ENCODE measurements at regions not wholly inside any gene's neighbourhood (a gene's known extent, or its start where the extent isn't known, plus 50 kb on each side); places are given as distances from the start of the nearest gene placed in this dataset.

GRCh38 chr4:110886856-110887255 is 264.0 kb upstream of the PITX2 start:
- no peak for DNase-seq (ENCODE audit: low read depth)

GRCh38 chr4:110897784-110898183 is 274.9 kb upstream of the PITX2 start:
- no peak for DNase-seq (ENCODE audit: low read depth)

- no peak for DNase-seq (ENCODE audit: low read depth)
Observed at GRCh38 chr4:110898290-110898689, 275.4 kb upstream of the PITX2 start.

GRCh38 chr4:110900213-110900769 is 277.4 kb upstream of the PITX2 start:
- DNase-seq (ENCODE audit: low read depth) = peak; percentile 19

- DNase-seq (ENCODE audit: low read depth) = no peak
Observed at GRCh38 chr4:110902500-110902899, 279.6 kb upstream of the PITX2 start.

GRCh38 chr4:110904435-110905065 is 281.7 kb upstream of the PITX2 start:
- DNase-seq (ENCODE audit: low read depth) = no peak

- DNase-seq (ENCODE audit: low read depth) = no peak
Observed at GRCh38 chr4:110905367-110905766, 282.5 kb upstream of the PITX2 start.

GRCh38 chr4:110907801-110908313 is 285.0 kb upstream of the PITX2 start:
- DNase-seq (ENCODE audit: low read depth) = no peak

GRCh38 chr4:110914791-110915190 is 291.9 kb upstream of the PITX2 start:
- no peak for DNase-seq (ENCODE audit: low read depth)

- no peak for DNase-seq (ENCODE audit: low read depth)
Observed at GRCh38 chr4:110915301-110915700, 292.4 kb upstream of the PITX2 start.

GRCh38 chr4:110916505-110916904 is 293.6 kb upstream of the PITX2 start:
- no peak for DNase-seq (ENCODE audit: low read depth)

GRCh38 chr4:110917835-110918234 is 295.0 kb upstream of the PITX2 start:
- no peak for DNase-seq (ENCODE audit: low read depth)

- DNase-seq (ENCODE audit: low read depth) = no peak
Observed at GRCh38 chr4:110920990-110921389, 298.1 kb upstream of the PITX2 start.

- no peak for DNase-seq (ENCODE audit: low read depth)
Observed at GRCh38 chr4:110924761-110925160, 301.9 kb upstream of the PITX2 start.

- DNase-seq (ENCODE audit: low read depth) = no peak
Observed at GRCh38 chr4:110926841-110927400, 304.0 kb upstream of the PITX2 start.

- DNase-seq (ENCODE audit: low read depth) = no peak
Observed at GRCh38 chr4:110933341-110933740, 310.5 kb upstream of the PITX2 start.

GRCh38 chr4:110944501-110944900 is 321.6 kb upstream of the PITX2 start:
- DNase-seq (ENCODE audit: low read depth) = no peak

- no peak for DNase-seq (ENCODE audit: low read depth)
Observed at GRCh38 chr4:110945600-110945999, 322.7 kb upstream of the PITX2 start.

- DNase-seq (ENCODE audit: low read depth) = no peak
Observed at GRCh38 chr4:110949542-110949941, 326.7 kb upstream of the PITX2 start.

GRCh38 chr4:110950731-110951130 is 327.9 kb upstream of the PITX2 start:
- DNase-seq (ENCODE audit: low read depth) = no peak

- no peak for DNase-seq (ENCODE audit: low read depth)
Observed at GRCh38 chr4:110953191-110953590, 330.3 kb upstream of the PITX2 start.

- no peak for DNase-seq (ENCODE audit: low read depth)
Observed at GRCh38 chr4:110953898-110954297, 331.0 kb upstream of the PITX2 start.

GRCh38 chr4:110955748-110956147 is 332.9 kb upstream of the PITX2 start:
- no peak for DNase-seq (ENCODE audit: low read depth)

Data from renal cortical epithelial cell (primary cell).